ENCODE measurements at regions not wholly inside any gene's neighbourhood (a gene's known extent, or its start where the extent isn't known, plus 50 kb on each side); places are given as distances from the start of the nearest gene placed in this dataset.

GRCh38 chr16:56019274-56019673 is 144.1 kb upstream of the CES5A start:
- TF ChIP-seq CTCF (IDR thresholded peaks at IDR 0.05), result no peak
- no peak overlapping the region for H3K4me3 ChIP-seq
- intact Hi-C loops (cut with DNase I, micrococcal nuclease), result no loop called here
- H3K4me1 ChIP-seq (ENCODE audit: low read depth), result no peaks in the 10 kb centered on the region
- H3K9me3 ChIP-seq, result no peaks in the 10 kb centered on the region
- DNase-seq, result no peak
- no peak for ATAC-seq
- peaks cover 3% of the 10 kb centered on the region for H3K36me3 ChIP-seq (ENCODE audit: low read depth)

GRCh38 chr16:56013962-56014552 is 138.9 kb upstream of the CES5A start:
- intact Hi-C loops (cut with DNase I, micrococcal nuclease), result no loop called here
- DNase-seq, result peak in 2 of 3 donors; percentile 40 to 58
- no peak for ATAC-seq

GRCh38 chr16:56012482-56012811 is 137.3 kb upstream of the CES5A start:
- Histone ChIP-seq H3K4me3 (no peak overlapping the region), H3K36me3 (ENCODE audit: low read depth) (no peaks in the 10 kb centered on the region), H3K4me1 (ENCODE audit: low read depth) (no peaks in the 10 kb centered on the region), H3K9me3 (no peaks in the 10 kb centered on the region)
- ATAC-seq (no peak), DNase-seq (no peak)
- intact Hi-C loops (cut with DNase I, micrococcal nuclease), result no loop called here
- TF ChIP-seq CTCF (IDR thresholded peaks at IDR 0.05), result no peak

More at GRCh38 chr16:56013962-56014552, 138.9 kb upstream of the CES5A start:
- no peaks in the 10 kb centered on the region for H3K36me3 ChIP-seq (ENCODE audit: low read depth)
- no peaks in the 10 kb centered on the region for H3K9me3 ChIP-seq
- TF ChIP-seq CTCF (IDR thresholded peaks at IDR 0.05), result no peak
- H3K4me3 ChIP-seq, result no peak overlapping the region
- H3K4me1 ChIP-seq (ENCODE audit: low read depth), result no peaks in the 10 kb centered on the region

DNA sequence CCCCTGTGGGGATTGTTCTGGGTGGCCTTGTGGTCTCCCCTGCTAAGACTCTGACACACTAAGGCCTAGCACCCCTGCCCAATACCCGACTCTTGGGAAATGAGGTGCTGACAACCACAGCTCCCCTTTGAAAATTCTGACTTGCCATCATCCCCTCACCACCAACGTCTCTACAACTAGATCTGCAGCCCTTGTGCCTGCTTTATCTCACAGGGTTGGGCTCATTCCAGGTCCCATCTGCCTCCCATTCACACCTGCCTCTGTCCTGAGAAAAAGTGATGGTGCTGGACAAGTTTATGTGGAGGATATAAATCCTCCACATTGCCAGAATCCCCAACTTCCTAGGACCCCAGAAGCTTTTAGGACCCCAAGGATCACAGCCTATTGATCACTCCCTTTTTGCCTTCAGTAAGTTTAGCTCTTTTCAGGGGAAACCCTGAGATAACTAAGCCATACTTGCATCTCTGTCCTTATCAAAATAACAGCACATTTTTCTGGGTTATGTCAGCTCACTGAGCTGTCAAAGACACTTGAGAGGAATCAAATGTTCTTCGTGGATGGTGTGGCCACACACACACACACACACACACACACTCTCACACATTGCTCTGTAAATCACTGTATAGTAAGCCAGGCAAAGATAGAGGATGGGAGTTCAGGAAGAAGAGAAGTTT is 136.8 kb upstream of the CES5A start:
- Histone ChIP-seq H3K4me3 (no peak overlapping the region), H3K9me3 (no peaks in the 10 kb centered on the region), H3K4me1 (ENCODE audit: low read depth) (no peaks in the 10 kb centered on the region), H3K36me3 (ENCODE audit: low read depth) (no peaks in the 10 kb centered on the region)
- no peak for TF ChIP-seq CTCF (IDR thresholded peaks at IDR 0.05)
- DNase-seq (no peak), ATAC-seq (no peak)
- intact Hi-C loops (cut with DNase I, micrococcal nuclease), result no loop called here

DNA sequence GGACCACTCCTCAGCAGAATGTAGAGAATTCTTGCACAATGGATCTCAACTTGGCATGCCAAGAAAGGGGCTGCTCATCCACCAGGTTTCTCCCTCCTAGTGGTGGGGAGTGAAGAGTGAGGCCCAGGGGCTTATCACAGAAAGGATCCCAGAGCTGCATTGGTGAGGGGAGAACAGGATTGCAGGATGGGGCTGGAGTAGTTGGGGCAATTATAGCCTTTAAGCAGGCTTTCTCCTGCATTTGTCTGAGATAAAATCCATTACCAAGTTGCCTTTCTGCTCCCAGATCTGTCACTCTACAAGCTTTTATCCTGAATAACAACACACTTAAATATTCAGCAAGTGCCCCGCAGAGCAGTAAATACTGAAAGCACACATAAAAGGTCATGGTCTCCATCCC is 130.8 kb upstream of the CES5A start:
- DNase-seq, result no peak
- Histone ChIP-seq H3K4me1 (ENCODE audit: low read depth) (no peaks in the 10 kb centered on the region), H3K36me3 (ENCODE audit: low read depth) (no peaks in the 10 kb centered on the region), H3K4me3 (no peak overlapping the region), H3K9me3 (no peaks in the 10 kb centered on the region)
- ATAC-seq, result no peak
- intact Hi-C loops (cut with DNase I, micrococcal nuclease), result no loop called here
- no peak for TF ChIP-seq CTCF (IDR thresholded peaks at IDR 0.05)
